Uterus (tissue), 3 donors: ENCODE measurements at regions not wholly inside any gene's neighbourhood (a gene's known extent, or its start where the extent isn't known, plus 50 kb on each side); places are given as distances from the start of the nearest gene placed in this dataset.

Source experiments
- DNase-seq, 2 donors: peaks; one replicate each; pipeline ENCODE4 v3.0.0-alpha.2; 2019 to 2020
- H3K27ac ChIP-seq, 2 donors: fragments of 200-600 bp; sonication (generic); 1 replicate in 1 of 2; 2 replicates in 1 of 2; pipeline ENCODE4 v1.5.1; 2016 to 2018
- H3K27me3 ChIP-seq, 2 donors: fragments of 200-600 bp; sonication (generic); one replicate each; pipeline ENCODE4 v1.5.1; 2018 to 2019; ENCODE audit warnings: control low read depth in 1 of 2
- H3K36me3 ChIP-seq, 2 donors: fragments of 200-600 bp; sonication (generic); one replicate each; pipeline ENCODE4 v1.5.1; 2019; ENCODE audit warnings: control low read depth in 1 of 2
- H3K4me1 ChIP-seq, 2 donors: fragments of 200-600 bp; sonication (generic); one replicate each; pipeline ENCODE4 v1.5.1; 2018 to 2019; ENCODE audit warnings: control low read depth in 1 of 2
- H3K4me3 ChIP-seq, 2 donors: fragments of 200-600 bp; sonication (generic); 1 replicate in 1 of 2; 2 replicates in 1 of 2; pipeline ENCODE4 v1.5.1; 2018 to 2019; ENCODE audit warnings: mild to moderate bottlenecking in 1 of 2
- H3K9me3 ChIP-seq, 2 donors: fragments of 200-600 bp; sonication (generic); one replicate each; pipeline ENCODE4 v1.5.1; 2019; ENCODE audit warnings: control low read depth in 1 of 2
- CTCF ChIP-seq, 4 experiments: fragments of 200-600 bp in 2 of 4; fragments of 450-650 bp in 2 of 4; sonication (generic) in 2 of 4; IDR thresholded peaks; one replicate each; pipeline ENCODE4 v1.5.1; 2016 to 2019; ENCODE audit warnings: antibody characterized with exemption in 4 of 4, mild to moderate bottlenecking in 2 of 4, moderate library complexity in 1 of 4
- POLR2A ChIP-seq, 2 donors: fragments of 450-650 bp; IDR thresholded peaks; one replicate each; pipeline ENCODE4 v1.6.1; 2016; ENCODE audit warnings: antibody characterized with exemption in 2 of 2, mild to moderate bottlenecking in 1 of 2, moderate library complexity in 1 of 2
- intact Hi-C: fragments of 100-400 bp; cut with DNase I; formaldehyde crosslinking; loops from one replicate; pipeline ENCODE4 v1.15.1; 2023; ENCODE audit warnings: low total_unique reads
- donor health status: DM: yes; HTN: yes; CAD: no.

DNA sequence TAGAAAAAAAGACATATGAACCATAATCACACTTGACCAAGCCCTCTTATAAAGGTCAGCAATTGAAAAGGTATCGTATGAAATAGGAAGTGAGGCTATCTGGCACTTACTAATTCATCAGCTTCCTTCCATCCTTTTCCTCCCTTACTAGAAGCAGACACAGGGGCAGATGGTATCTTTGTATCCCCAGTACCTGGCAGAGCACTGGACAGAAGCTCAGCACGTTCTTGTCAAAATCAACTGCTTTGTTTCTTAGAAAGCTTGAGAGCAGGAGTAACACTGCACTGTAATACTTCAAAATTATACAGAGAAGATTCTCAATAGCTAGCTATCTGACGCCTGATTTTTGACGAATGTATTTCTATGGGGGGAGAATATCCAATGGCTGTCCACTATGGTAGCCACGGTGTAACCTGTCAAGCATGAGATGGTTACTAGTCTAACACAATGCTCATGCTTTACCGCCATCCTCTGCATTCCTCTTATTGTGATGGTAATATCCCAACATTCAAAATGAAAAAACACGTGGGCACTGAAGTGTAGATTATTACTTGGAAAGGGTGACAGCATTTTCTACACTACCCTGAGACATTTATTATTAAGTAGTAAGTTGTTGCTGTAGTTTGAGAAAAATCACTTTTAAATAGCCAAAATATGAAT is 175.6 kb downstream of the SIPA1L2 start:
- Histone ChIP-seq H3K4me1 (no peaks in the 10 kb centered on the region), H3K4me3 (no peak overlapping the region), H3K9me3 (no peaks in the 10 kb centered on the region), H3K27ac (no peak overlapping the region), H3K36me3 (no peaks in the 10 kb centered on the region), H3K27me3 (no peaks in the 10 kb centered on the region)
- TF ChIP-seq POLR2A (IDR thresholded peaks at IDR 0.05) (no peak), CTCF (IDR thresholded peaks at IDR 0.05) (no peak)
- DNase-seq = no peak
- intact Hi-C loops = no loop called here

DNA sequence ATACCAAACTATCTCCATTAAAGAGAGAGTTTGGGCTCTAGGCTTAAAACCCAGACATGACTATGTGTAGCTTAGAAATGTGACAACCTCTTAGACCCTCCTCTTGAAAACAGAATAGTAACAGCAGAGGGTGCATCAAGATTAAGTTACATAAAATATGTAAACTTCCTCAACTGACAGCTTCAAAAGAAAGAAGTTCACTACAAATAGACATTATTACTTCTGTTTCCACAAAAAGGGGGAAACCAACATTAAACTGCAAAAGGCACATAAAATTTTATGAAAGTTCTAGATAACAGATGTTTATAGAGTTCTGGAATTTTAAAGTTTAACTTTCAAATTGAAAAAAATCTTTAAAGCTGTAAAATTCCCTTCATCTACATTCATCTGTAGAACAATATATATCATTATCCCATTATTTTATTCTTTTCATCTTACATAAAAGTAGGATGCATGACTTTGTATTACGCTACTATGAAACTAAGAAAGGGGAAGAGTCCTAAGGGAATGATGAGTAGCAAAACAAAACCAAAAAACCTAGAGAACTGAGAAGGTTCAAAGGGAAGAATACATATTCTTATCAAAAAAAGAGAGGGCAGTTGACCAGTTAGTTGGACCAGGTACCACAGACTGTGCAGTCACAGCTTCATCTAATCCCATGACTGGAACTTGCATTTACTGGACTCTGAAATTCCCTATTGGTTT is 177.0 kb downstream of the SIPA1L2 start:
- no peak for DNase-seq
- Histone ChIP-seq H3K9me3 (no peaks in the 10 kb centered on the region), H3K27ac (no peak overlapping the region), H3K36me3 (no peaks in the 10 kb centered on the region), H3K27me3 (no peaks in the 10 kb centered on the region), H3K4me1 (no peaks in the 10 kb centered on the region), H3K4me3 (no peak overlapping the region)
- TF ChIP-seq CTCF (IDR thresholded peaks at IDR 0.05) (no peak), POLR2A (IDR thresholded peaks at IDR 0.05) (no peak)
- intact Hi-C loops = no loop called here

GRCh38 chr1:232452117-232452516 is 177.8 kb downstream of the SIPA1L2 start:
- Histone ChIP-seq H3K27ac (no peak overlapping the region), H3K36me3 (no peaks in the 10 kb centered on the region), H3K27me3 (no peaks in the 10 kb centered on the region), H3K4me1 (no peaks in the 10 kb centered on the region), H3K4me3 (no peak overlapping the region), H3K9me3 (no peaks in the 10 kb centered on the region)
- TF ChIP-seq POLR2A (IDR thresholded peaks at IDR 0.05) (no peak), CTCF (IDR thresholded peaks at IDR 0.05) (no peak)
- intact Hi-C loops = no loop called here
- DNase-seq = no peak

GRCh38 chr1:232451506-232451905 is 178.4 kb downstream of the SIPA1L2 start:
- H3K36me3 ChIP-seq = no peaks in the 10 kb centered on the region
- H3K27ac ChIP-seq = no peak overlapping the region
- no peaks in the 10 kb centered on the region for H3K27me3 ChIP-seq
- no peak overlapping the region for H3K4me3 ChIP-seq
- H3K4me1 ChIP-seq = no peaks in the 10 kb centered on the region
- intact Hi-C loops = no loop called here
- no peak for TF ChIP-seq POLR2A (IDR thresholded peaks at IDR 0.05)
- no peak for TF ChIP-seq CTCF (IDR thresholded peaks at IDR 0.05)
- H3K9me3 ChIP-seq = no peaks in the 10 kb centered on the region
- DNase-seq = no peak

- no peaks in the 10 kb centered on the region for H3K4me1 ChIP-seq
- no peaks in the 10 kb centered on the region for H3K36me3 ChIP-seq
- TF ChIP-seq POLR2A (IDR thresholded peaks at IDR 0.05) = no peak
- TF ChIP-seq CTCF (IDR thresholded peaks at IDR 0.05) = no peak
- intact Hi-C loops = no loop called here
- no peak overlapping the region for H3K4me3 ChIP-seq
- no peak for DNase-seq
- H3K27me3 ChIP-seq = no peaks in the 10 kb centered on the region
- no peaks in the 10 kb centered on the region for H3K9me3 ChIP-seq
- H3K27ac ChIP-seq = no peak overlapping the region
Observed at GRCh38 chr1:232450615-232451014, 179.3 kb downstream of the SIPA1L2 start.
